Mesendoderm (in vitro differentiated cells): ENCODE measurements at regions not wholly inside any gene's neighbourhood (a gene's known extent, or its start where the extent isn't known, plus 50 kb on each side); places are given as distances from the start of the nearest gene placed in this dataset.
"Not testable (repeated sequence)": the region's sequence is repeated elsewhere in the genome, so short reads cannot be mapped to it uniquely, and the experiment has no call there.

Source experiments
- DNase-seq: peaks from one replicate; pipeline ENCODE4 v3.0.0; 2013
- H2AK5ac ChIP-seq: 2 replicates; pipeline ENCODE4 v1.6.1; 2013; ENCODE audit warnings: low read length, inconsistent platforms
- H2BK120ac ChIP-seq: 2 replicates; pipeline ENCODE4 v1.6.1; 2013; ENCODE audit warnings: low read depth, mild to moderate bottlenecking, low read length, moderate library complexity, mixed read lengths
- H2BK15ac ChIP-seq: replicated peaks from 2 replicates; pipeline ENCODE4 v1.6.1; 2013; ENCODE audit warnings: low read depth, mild to moderate bottlenecking, moderate library complexity
- H2BK5ac ChIP-seq: 2 replicates; pipeline ENCODE4 v1.6.1; 2013; ENCODE audit warnings: low read length, inconsistent platforms
- H3K18ac ChIP-seq: 2 replicates; pipeline ENCODE4 v1.6.1; 2013; ENCODE audit warnings: mild to moderate bottlenecking, low read length, mixed read lengths
- H3K23ac ChIP-seq: one replicate; pipeline ENCODE4 v1.6.1; 2013; ENCODE audit warnings: low read length
- H3K27ac ChIP-seq: 2 replicates; pipeline ENCODE4 v1.5.1; 2013; ENCODE audit warnings: low read depth, mild to moderate bottlenecking, inconsistent platforms, low read length, moderate library complexity
- H3K27me3 ChIP-seq: 2 replicates; pipeline ENCODE4 v1.6.1; 2013; ENCODE audit warnings: low read length, control low read depth, mild to moderate bottlenecking, inconsistent platforms; ENCODE audit not compliant: insufficient read depth, poor library complexity
- H3K36me3 ChIP-seq: 2 replicates; pipeline ENCODE4 v1.6.1; 2013; ENCODE audit warnings: low read length, inconsistent platforms; ENCODE audit not compliant: control insufficient read depth, insufficient read depth
- H3K4ac ChIP-seq: one replicate; pipeline ENCODE4 v1.6.1; 2013; ENCODE audit warnings: low read depth, mild to moderate bottlenecking, low read length, moderate library complexity
- H3K4me1 ChIP-seq: 2 replicates; pipeline ENCODE4 v1.6.1; 2013; ENCODE audit warnings: low read depth, low read length, inconsistent platforms; ENCODE audit not compliant: control insufficient read depth
- H3K4me2 ChIP-seq: 2 replicates; pipeline ENCODE4 v1.6.1; 2013; ENCODE audit warnings: low read length
- H3K4me3 ChIP-seq: 2 replicates; pipeline ENCODE4 v1.5.1; 2013; ENCODE audit warnings: mild to moderate bottlenecking, low read length
- H3K56ac ChIP-seq: one replicate; pipeline ENCODE4 v1.6.1; 2013; ENCODE audit warnings: low read length
- H3K79me1 ChIP-seq: 2 replicates; pipeline ENCODE4 v1.6.1; 2013; ENCODE audit warnings: low read length, inconsistent platforms
- H3K79me2 ChIP-seq: 2 replicates; pipeline ENCODE4 v1.6.1; 2013; ENCODE audit warnings: mild to moderate bottlenecking, low read length; ENCODE audit not compliant: control insufficient read depth, insufficient read depth
- H3K9ac ChIP-seq: 2 replicates; pipeline ENCODE4 v1.6.1; 2013; ENCODE audit warnings: low read length, inconsistent platforms
- H4K5ac ChIP-seq: one replicate; pipeline ENCODE4 v1.6.1; 2013; ENCODE audit warnings: low read length
- H4K8ac ChIP-seq: one replicate; pipeline ENCODE4 v1.6.1; 2013; ENCODE audit warnings: low read depth, mild to moderate bottlenecking, control low read depth, low read length, moderate library complexity
- WGBS: extraction: QIAGEN DNeasy Blood & Tissue Kit; methylation state at CpG from one replicate; pipeline ENCODE4 v1.1.7; 2013; ENCODE audit warnings: low lambda C conversion rate, missing lambda C conversion rate; ENCODE audit not compliant: insufficient coverage; ENCODE audit errors: extremely low coverage; 5-methylcytosine and 5-hydroxymethylcytosine counted together

DNA sequence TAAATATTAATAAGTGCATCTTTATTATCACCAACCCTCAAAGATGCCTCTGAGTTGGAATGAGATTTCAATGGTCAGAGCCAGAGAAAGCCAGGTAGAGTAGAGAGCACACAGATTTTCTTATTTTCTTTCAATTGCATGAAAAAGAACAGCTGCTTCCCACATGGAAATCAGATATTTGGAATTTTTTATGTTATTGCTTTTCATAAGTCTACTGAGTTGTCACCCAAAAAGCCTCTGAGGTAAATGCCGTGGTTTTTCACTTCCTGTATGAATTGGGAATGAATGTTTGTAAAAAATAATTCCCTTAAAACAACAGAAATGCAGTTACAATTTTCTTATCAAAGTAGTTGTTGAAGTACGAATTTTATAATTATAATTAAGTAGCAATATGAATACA lies 563.1 kb downstream of the RFPL4B start:
- no peak overlapping the region for H3K4me2 ChIP-seq
- no peaks in the 10 kb centered on the region for H3K36me3 ChIP-seq
- no peak overlapping the region for H2AK5ac ChIP-seq
- no peak overlapping the region for H2BK5ac ChIP-seq
- no peaks in the 10 kb centered on the region for H3K79me2 ChIP-seq
- 100% methylated on average over 1 of the region's 2 CpGs for WGBS
- no peak overlapping the region for H3K4me3 ChIP-seq
- H3K18ac ChIP-seq: no peak overlapping the region
- no peak overlapping the region for H2BK15ac ChIP-seq
- H3K4me1 ChIP-seq: no peaks in the 10 kb centered on the region
- no peak overlapping the region for H2BK120ac ChIP-seq
- no peak overlapping the region for H3K9ac ChIP-seq
- no peak overlapping the region for H4K5ac ChIP-seq
- no peak overlapping the region for H3K23ac ChIP-seq
- H4K8ac ChIP-seq: no peak overlapping the region
- DNase-seq: no peak
- no peak overlapping the region for H3K56ac ChIP-seq
- H3K4ac ChIP-seq: no peak overlapping the region
- H3K27ac ChIP-seq: no peak overlapping the region
- no peaks in the 10 kb centered on the region for H3K79me1 ChIP-seq
- H3K27me3 ChIP-seq: no peaks in the 10 kb centered on the region

DNA sequence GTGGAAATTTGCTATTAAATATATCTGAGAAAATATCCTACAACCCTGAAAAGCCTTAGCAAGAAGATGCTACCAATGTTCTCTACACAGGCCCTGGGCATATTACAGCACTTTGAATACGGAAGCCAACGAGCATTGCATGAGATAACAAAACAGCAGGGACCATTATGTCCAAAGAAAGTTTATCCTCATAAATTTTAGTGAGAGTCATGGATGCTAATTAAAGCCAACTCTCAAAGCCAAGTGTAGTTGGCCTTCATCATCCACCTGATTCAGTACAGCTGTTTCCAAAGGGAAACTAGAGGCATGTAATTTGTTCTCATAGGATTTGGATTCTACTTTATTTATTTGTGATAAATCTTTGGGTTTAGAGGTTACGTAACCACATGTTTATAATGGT lies 564.8 kb downstream of the RFPL4B start:
- H4K5ac ChIP-seq: no peak overlapping the region
- H3K4ac ChIP-seq: no peak overlapping the region
- no peak overlapping the region for H3K27ac ChIP-seq
- no peaks in the 10 kb centered on the region for H3K79me2 ChIP-seq
- no peak overlapping the region for H2BK15ac ChIP-seq
- no peak overlapping the region for H3K9ac ChIP-seq
- no peaks in the 10 kb centered on the region for H3K36me3 ChIP-seq
- no peak overlapping the region for H2AK5ac ChIP-seq
- no peak overlapping the region for H3K4me2 ChIP-seq
- H2BK5ac ChIP-seq: no peak overlapping the region
- H3K79me1 ChIP-seq: no peaks in the 10 kb centered on the region
- DNase-seq: no peak
- H3K27me3 ChIP-seq: no peaks in the 10 kb centered on the region
- H3K18ac ChIP-seq: no peak overlapping the region
- H4K8ac ChIP-seq: no peak overlapping the region
- H3K23ac ChIP-seq: no peak overlapping the region
- no peak overlapping the region for H3K4me3 ChIP-seq
- no peak overlapping the region for H2BK120ac ChIP-seq
- no peaks in the 10 kb centered on the region for H3K4me1 ChIP-seq
- WGBS: no CpG with 5 or more reads among the region's 3 CpGs
- no peak overlapping the region for H3K56ac ChIP-seq

DNA sequence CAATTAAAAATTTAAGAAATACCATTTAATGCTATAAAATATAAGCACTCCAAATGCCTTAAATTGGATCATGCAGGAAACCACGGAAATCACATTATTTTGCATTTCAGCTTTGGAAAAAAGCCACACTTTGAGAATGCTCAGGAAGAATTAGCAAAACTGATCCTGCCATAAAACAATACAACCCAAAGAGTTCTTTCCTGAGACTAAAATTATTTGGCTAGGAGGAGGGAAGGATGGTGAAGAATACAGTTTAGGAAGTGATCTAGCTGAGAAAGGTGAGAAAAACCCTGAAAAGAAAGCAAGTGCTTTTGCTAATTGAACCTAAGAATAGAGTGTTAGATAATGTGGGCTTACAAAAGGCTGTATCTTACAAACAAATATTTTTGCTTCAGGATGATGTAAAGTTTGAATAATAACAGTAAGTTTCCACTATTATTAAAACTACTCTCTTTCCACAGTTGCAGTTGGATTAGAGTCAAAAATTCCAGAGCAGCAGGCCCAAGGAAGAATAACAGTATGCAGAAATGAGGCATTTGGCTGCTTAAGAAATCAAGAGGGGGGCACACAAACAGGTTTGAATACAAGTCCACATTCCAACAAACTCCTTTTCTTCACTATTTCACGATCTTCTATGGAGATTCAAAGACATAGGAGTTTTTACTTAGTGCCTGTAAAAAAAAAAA lies 565.4 kb downstream of the RFPL4B start:
- Histone ChIP-seq H3K4me2 (no peak overlapping the region), H3K4me1 (no peaks in the 10 kb centered on the region), H3K23ac (no peak overlapping the region), H2BK120ac (no peak overlapping the region), H3K9ac (no peak overlapping the region), H3K27me3 (no peaks in the 10 kb centered on the region), H4K8ac (no peak overlapping the region), H3K79me1 (no peaks in the 10 kb centered on the region), H2AK5ac (no peak overlapping the region), H2BK15ac (no peak overlapping the region), H3K79me2 (no peaks in the 10 kb centered on the region), H4K5ac (no peak overlapping the region), H3K36me3 (no peaks in the 10 kb centered on the region), H3K4ac (no peak overlapping the region), H3K4me3 (no peak overlapping the region), H3K56ac (no peak overlapping the region), H2BK5ac (no peak overlapping the region), H3K18ac (no peak overlapping the region), H3K27ac (no peak overlapping the region)
- no peak for DNase-seq
- no CpG with 5 or more reads among the region's 2 CpGs for WGBS

DNA sequence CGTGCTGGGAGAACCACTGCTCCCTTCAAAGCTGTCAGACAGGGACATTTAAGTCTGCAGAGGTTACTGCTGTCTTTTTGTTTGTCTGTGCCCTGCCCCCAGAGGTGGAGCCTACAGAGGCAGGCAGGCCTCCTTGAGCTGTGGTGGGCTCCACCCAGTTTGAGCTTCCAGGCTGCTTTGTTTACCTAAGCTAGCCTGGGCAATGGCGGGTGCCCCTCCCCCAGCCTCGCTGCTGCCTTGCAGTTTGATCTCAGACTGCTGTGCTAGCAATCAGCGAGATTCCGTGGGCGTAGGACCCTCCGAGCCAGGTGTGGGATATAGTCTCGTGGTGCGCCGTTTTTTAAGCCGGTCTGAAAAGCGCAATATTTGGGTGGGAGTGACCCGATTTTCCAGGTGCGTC lies 572.6 kb downstream of the RFPL4B start:
- H3K4me2 ChIP-seq, H3K18ac ChIP-seq, H3K27ac ChIP-seq, H2BK5ac ChIP-seq, H4K8ac ChIP-seq, H3K4me1 ChIP-seq, H3K4me3 ChIP-seq, H3K23ac ChIP-seq, H3K56ac ChIP-seq, DNase-seq, H3K79me2 ChIP-seq, H4K5ac ChIP-seq, H3K9ac ChIP-seq, H3K4ac ChIP-seq, H2AK5ac ChIP-seq, H3K79me1 ChIP-seq, H3K36me3 ChIP-seq, H3K27me3 ChIP-seq, H2BK15ac ChIP-seq, H2BK120ac ChIP-seq: not testable (repeated sequence)
- no CpG with 5 or more reads among the region's 14 CpGs for WGBS

DNA sequence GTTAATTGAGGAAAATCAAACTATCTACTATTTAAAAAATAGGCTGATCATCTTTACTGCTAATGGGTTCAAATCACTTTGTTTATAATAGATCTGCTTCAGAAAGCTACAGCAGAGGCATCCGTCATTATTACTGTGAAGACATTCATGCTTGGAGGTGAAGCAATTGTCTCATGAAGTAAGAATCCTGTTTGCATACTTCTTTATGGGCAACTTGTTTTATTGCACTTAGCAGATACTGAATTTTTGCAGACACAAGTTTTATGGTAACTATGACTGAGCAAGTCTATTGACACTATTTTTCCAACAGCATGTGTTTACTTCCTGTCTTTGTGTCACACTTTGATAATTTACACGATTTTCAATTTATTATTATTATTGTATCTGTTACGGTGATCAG lies 573.9 kb downstream of the RFPL4B start:
- H2AK5ac ChIP-seq: no peak overlapping the region
- no peaks in the 10 kb centered on the region for H3K4me1 ChIP-seq
- H3K18ac ChIP-seq: no peak overlapping the region
- WGBS: no CpG with 5 or more reads among the region's 3 CpGs
- no peak overlapping the region for H3K4me3 ChIP-seq
- H3K9ac ChIP-seq: no peak overlapping the region
- H3K56ac ChIP-seq: no peak overlapping the region
- no peak overlapping the region for H2BK120ac ChIP-seq
- no peak overlapping the region for H2BK15ac ChIP-seq
- H3K27ac ChIP-seq: no peak overlapping the region
- no peaks in the 10 kb centered on the region for H3K79me1 ChIP-seq
- H4K5ac ChIP-seq: no peak overlapping the region
- no peaks in the 10 kb centered on the region for H3K36me3 ChIP-seq
- H3K79me2 ChIP-seq: no peaks in the 10 kb centered on the region
- no peak overlapping the region for H3K4me2 ChIP-seq
- H2BK5ac ChIP-seq: no peak overlapping the region
- H4K8ac ChIP-seq: no peak overlapping the region
- no peak for DNase-seq
- H3K27me3 ChIP-seq: no peaks in the 10 kb centered on the region
- H3K4ac ChIP-seq: no peak overlapping the region
- no peak overlapping the region for H3K23ac ChIP-seq

DNA sequence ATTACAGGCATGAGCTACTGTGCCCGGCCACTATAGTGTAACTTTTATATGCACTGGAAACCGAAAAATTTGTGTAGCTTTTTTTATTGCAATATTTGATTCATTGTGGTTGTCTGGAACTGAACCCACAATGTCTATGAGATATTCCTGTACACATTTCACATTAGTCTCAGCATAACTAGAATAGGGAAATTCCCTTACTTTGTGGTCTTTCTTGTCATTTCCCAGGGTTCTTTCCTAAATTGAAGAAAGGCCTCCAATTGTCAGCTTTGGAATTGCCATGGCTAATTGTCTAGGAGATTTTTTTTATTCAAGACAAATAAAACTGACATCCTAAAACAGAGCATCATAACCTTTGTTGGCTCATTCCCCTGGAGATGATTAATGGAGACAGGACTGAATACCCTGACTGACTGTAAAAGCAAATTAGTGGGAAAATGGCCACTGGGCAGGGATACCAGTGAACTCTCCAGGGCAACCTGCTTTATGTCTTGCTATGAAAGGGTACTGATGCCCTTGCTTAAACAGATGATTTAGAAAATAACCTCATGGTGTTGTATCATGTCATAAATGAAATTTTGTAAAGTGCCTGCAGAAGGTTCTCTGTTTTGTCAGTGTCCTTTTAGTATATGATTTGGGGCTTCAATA lies 576.9 kb downstream of the RFPL4B start:
- Histone ChIP-seq H3K9ac (no peak overlapping the region), H3K36me3 (no peaks in the 10 kb centered on the region), H2BK15ac (no peak overlapping the region), H3K4me3 (no peak overlapping the region), H2BK5ac (no peak overlapping the region), H3K27ac (no peak overlapping the region), H3K18ac (no peak overlapping the region), H3K4me1 (no peaks in the 10 kb centered on the region), H3K27me3 (no peaks in the 10 kb centered on the region), H3K56ac (no peak overlapping the region), H3K79me1 (no peaks in the 10 kb centered on the region), H2BK120ac (no peak overlapping the region), H2AK5ac (no peak overlapping the region), H3K23ac (no peak overlapping the region), H3K4ac (no peak overlapping the region), H3K79me2 (no peaks in the 10 kb centered on the region), H4K8ac (no peak overlapping the region), H4K5ac (no peak overlapping the region), H3K4me2 (no peak overlapping the region)
- WGBS: no CpG with 5 or more reads among the region's 2 CpGs
- DNase-seq: no peak
